Esophagus squamous epithelium (tissue), 5 donors: ENCODE measurements at regions not wholly inside any gene's neighbourhood (a gene's known extent, or its start where the extent isn't known, plus 50 kb on each side); places are given as distances from the start of the nearest gene placed in this dataset.

Experiments used
- DNase-seq: peaks from one replicate; lab custom pipeline; 2025; lab: John Stamatoyannopoulos, UW
- H3K27ac ChIP-seq, 4 donors: fragments of 200-600 bp; sonication (generic); one replicate each; pipeline ENCODE4 v1.5.1; 2016 to 2019; ENCODE audit warnings: mild to moderate bottlenecking in 1 of 4
- H3K27me3 ChIP-seq, 4 donors: fragments of 200-600 bp; sonication (generic); 1 replicate in 3 of 4; 2 replicates in 1 of 4; pipeline versions ENCODE4 v1.5.1 to v1.6.0; 2017 to 2021; ENCODE audit warnings: antibody characterized with exemption in 1 of 4
- H3K36me3 ChIP-seq, 3 donors: fragments of 200-600 bp; sonication (generic); one replicate each; pipeline ENCODE4 v1.5.1; 2016 to 2019
- H3K4me1 ChIP-seq, 3 donors: fragments of 200-600 bp; sonication (generic); one replicate each; pipeline ENCODE4 v1.5.1; 2017 to 2019
- H3K4me3 ChIP-seq, 4 donors: fragments of 200-600 bp; sonication (generic); 1 replicate in 3 of 4; 2 replicates in 1 of 4; pipeline ENCODE4 v1.5.1; 2016 to 2019; ENCODE audit warnings: mild to moderate bottlenecking in 2 of 4, moderate library complexity in 1 of 4
- H3K9me3 ChIP-seq, 3 donors: fragments of 200-600 bp; sonication (generic); one replicate each; pipeline ENCODE4 v1.5.1; 2016 to 2019
- CTCF ChIP-seq, 6 experiments: fragments of 450-650 bp in 4 of 6; fragments of 200-600 bp in 2 of 6; sonication (generic) in 2 of 6; IDR thresholded peaks; one replicate each; pipeline ENCODE4 v1.5.1; 2016 to 2019; ENCODE audit warnings: antibody characterized with exemption in 6 of 6, mild to moderate bottlenecking in 4 of 6, moderate library complexity in 4 of 6
- POLR2A ChIP-seq, 4 donors: fragments of 450-650 bp; IDR thresholded peaks; one replicate each; pipeline ENCODE4 v1.6.1; 2017; ENCODE audit warnings: antibody characterized with exemption in 4 of 4, mild to moderate bottlenecking in 4 of 4, moderate library complexity in 3 of 4
- WGBS, 2 donors: methylation state at CpG; one replicate each; pipeline ENCODE4 v1.1.5; 2018; 5-methylcytosine and 5-hydroxymethylcytosine counted together
- intact Hi-C: fragments of 100-400 bp; cut with DNase I; formaldehyde crosslinking; loops from one replicate; pipeline ENCODE4 v1.15.0; 2022
- donor health status: DM: yes; HTN: yes; CAD: no.

GRCh38 chr11:70865356-70865755 lies 387.0 kb downstream of the SHANK2 start:
- Histone ChIP-seq H3K4me3 (no peak overlapping the region), H3K27ac (no peak overlapping the region), H3K36me3 (no peaks in the 10 kb centered on the region), H3K9me3 (no peaks in the 10 kb centered on the region), H3K4me1 (no peaks in the 10 kb centered on the region), H3K27me3 (no peaks in the 10 kb centered on the region)
- no peak for TF ChIP-seq POLR2A (IDR thresholded peaks at IDR 0.05)
- TF ChIP-seq CTCF (IDR thresholded peaks at IDR 0.05): no peak
- WGBS, 2 donors: 85 to 92% methylated on average over 8 to 9 of the region's 10 CpGs
- intact Hi-C loops: no loop called here
- DNase-seq: no peak

- no peak for DNase-seq
- 73 to 81% methylated on average over 6 to 7 of the region's 9 CpGs for WGBS, 2 donors
- no peaks in the 10 kb centered on the region for H3K27me3 ChIP-seq
- no peak for TF ChIP-seq POLR2A (IDR thresholded peaks at IDR 0.05)
- no peak for TF ChIP-seq CTCF (IDR thresholded peaks at IDR 0.05)
- no peak overlapping the region for H3K4me3 ChIP-seq
- H3K27ac ChIP-seq: no peak overlapping the region
- intact Hi-C loops: no loop called here
- H3K36me3 ChIP-seq: no peaks in the 10 kb centered on the region
- peaks cover 0 to 3% (median 0%) of the 10 kb centered on the region in 3 donors for H3K4me1 ChIP-seq
- no peaks in the 10 kb centered on the region for H3K9me3 ChIP-seq
Measured at GRCh38 chr11:70866834-70867233, 385.5 kb downstream of the SHANK2 start.

- no peak overlapping the region for H3K4me3 ChIP-seq
- TF ChIP-seq CTCF (IDR thresholded peaks at IDR 0.05) (no peak), POLR2A (IDR thresholded peaks at IDR 0.05) (no peak)
- DNase-seq: no peak
- H3K27me3 ChIP-seq: no peaks in the 10 kb centered on the region
- 82 to 85% methylated on average over 9 to 21 of the region's 25 CpGs for WGBS, 2 donors
- H3K4me1 ChIP-seq: peaks cover 0 to 9% (median 0%) of the 10 kb centered on the region in 3 donors
- no peaks in the 10 kb centered on the region for H3K9me3 ChIP-seq
- intact Hi-C loops: no loop called here
- H3K27ac ChIP-seq: no peak overlapping the region
- H3K36me3 ChIP-seq: no peaks in the 10 kb centered on the region
Measured at GRCh38 chr11:70867281-70868047, 384.9 kb downstream of the SHANK2 start.

GRCh38 chr11:70868341-70868885 lies 384.0 kb downstream of the SHANK2 start:
- H3K27me3 ChIP-seq: peaks cover 0 to 3% (median 0%) of the 10 kb centered on the region in 4 donors
- no peaks in the 10 kb centered on the region for H3K36me3 ChIP-seq
- no peak overlapping the region for H3K27ac ChIP-seq
- whole genome bisulfite sequencing, 2 donors: 70 to 83% methylated on average over 2 to 7 of the region's 8 CpGs
- peaks cover 0 to 9% (median 0%) of the 10 kb centered on the region in 3 donors for H3K4me1 ChIP-seq
- H3K4me3 ChIP-seq: no peak overlapping the region
- no peak for DNase-seq
- TF ChIP-seq CTCF (IDR thresholded peaks at IDR 0.05) (no peak), POLR2A (IDR thresholded peaks at IDR 0.05) (no peak)
- intact Hi-C loops: no loop called here
- no peaks in the 10 kb centered on the region for H3K9me3 ChIP-seq

GRCh38 chr11:70869054-70869453 lies 383.3 kb downstream of the SHANK2 start:
- H3K4me3 ChIP-seq: no peak overlapping the region
- peaks cover 0 to 3% (median 0%) of the 10 kb centered on the region in 4 donors for H3K27me3 ChIP-seq
- intact Hi-C loops: no loop called here
- TF ChIP-seq POLR2A (IDR thresholded peaks at IDR 0.05) (no peak), CTCF (IDR thresholded peaks at IDR 0.05) (no peak)
- H3K27ac ChIP-seq: no peak overlapping the region
- 84 to 87% methylated on average over 6 to 10 of the region's 10 CpGs for WGBS, 2 donors
- H3K9me3 ChIP-seq: no peaks in the 10 kb centered on the region
- no peak for DNase-seq
- no peaks in the 10 kb centered on the region for H3K36me3 ChIP-seq
- peaks cover 0 to 9% (median 0%) of the 10 kb centered on the region in 3 donors for H3K4me1 ChIP-seq
